KMS-11 (cell line): ENCODE measurements at regions not wholly inside any gene's neighbourhood (a gene's known extent, or its start where the extent isn't known, plus 50 kb on each side); places are given as distances from the start of the nearest gene placed in this dataset.

Experiments
- H2AFZ ChIP-seq: fragments of 200-600 bp; sonication (generic); 2 replicates; pipeline ENCODE4 v1.6.1; 2016; ENCODE audit warnings: antibody characterized with exemption, mixed run types, low read depth
- H3K27ac ChIP-seq: fragments of 200-600 bp; sonication (generic); 2 replicates; pipeline ENCODE4 v1.6.1; 2016; ENCODE audit warnings: mild to moderate bottlenecking, mixed run types
- H3K27me3 ChIP-seq: fragments of 200-600 bp; sonication (generic); 2 replicates; pipeline ENCODE4 v1.6.1; 2017; ENCODE audit warnings: mild to moderate bottlenecking, low read depth, mixed run types, moderate library complexity; ENCODE audit not compliant: insufficient read depth
- H3K36me3 ChIP-seq: fragments of 200-600 bp; sonication (generic); 2 replicates; pipeline ENCODE4 v1.6.1; 2017; ENCODE audit warnings: mild to moderate bottlenecking, mixed run types; ENCODE audit not compliant: insufficient read depth
- H3K4me1 ChIP-seq: fragments of 200-600 bp; sonication (generic); 2 replicates; pipeline ENCODE4 v1.6.1; 2016; ENCODE audit warnings: mild to moderate bottlenecking, low read depth, mixed run types; ENCODE audit not compliant: poor library complexity, severe bottlenecking
- H3K4me2 ChIP-seq: fragments of 200-600 bp; sonication (generic); 2 replicates; pipeline ENCODE4 v1.7.0; 2016; ENCODE audit warnings: mild to moderate bottlenecking, mixed run types
- H3K4me3 ChIP-seq: fragments of 200-600 bp; sonication (generic); IDR thresholded peaks from 2 replicates; pipeline ENCODE4 v1.6.1; 2017; ENCODE audit warnings: low read depth, low read length, mixed read lengths; ENCODE audit not compliant: insufficient read depth
- H3K79me2 ChIP-seq: fragments of 200-600 bp; sonication (generic); 2 replicates; pipeline ENCODE4 v1.6.1; 2016; ENCODE audit warnings: low read depth, mixed run types; ENCODE audit not compliant: insufficient read depth
- H3K9ac ChIP-seq: fragments of 200-600 bp; sonication (generic); 2 replicates; pipeline ENCODE4 v1.6.1; 2016; ENCODE audit warnings: mild to moderate bottlenecking, mixed run types
- H4K20me1 ChIP-seq: fragments of 200-600 bp; sonication (generic); 2 replicates; pipeline ENCODE4 v1.6.1; 2016; ENCODE audit warnings: mild to moderate bottlenecking, mixed run types; ENCODE audit not compliant: insufficient read depth
- TF ChIP-seq, protein P1 (sequence below): fragments of 200-600 bp; sonication (generic); conservative IDR thresholded peaks from 2 replicates; pipeline ENCODE4 v1.6.1; 2017; ENCODE audit warnings: low read depth, mild to moderate bottlenecking, antibody characterized with exemption, low read length, moderate library complexity, mixed read lengths

DNA sequence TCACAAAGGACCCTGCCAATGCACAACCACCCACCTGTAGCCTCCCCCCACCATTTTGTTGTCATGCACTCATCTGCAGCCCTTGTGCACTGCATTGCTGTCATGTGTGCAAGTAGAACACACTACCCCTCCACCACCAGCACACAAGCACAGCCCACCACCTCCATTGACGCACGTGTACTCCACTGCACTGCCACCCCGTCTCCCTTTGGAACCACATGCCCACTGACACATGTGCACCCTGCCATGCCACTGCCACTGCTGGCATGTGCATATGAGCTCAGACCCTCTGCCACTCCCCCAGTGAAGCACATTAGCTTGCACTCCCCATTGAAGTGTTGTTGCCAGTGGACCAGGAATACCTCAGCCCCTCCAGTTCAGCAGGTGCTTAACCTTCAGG lies 530.3 kb upstream of the ACO1 start:
- Histone ChIP-seq H3K27me3 (no peaks in the 10 kb centered on the region), H3K9ac (no peak overlapping the region), H4K20me1 (no peaks in the 10 kb centered on the region), H3K4me3 (no peak overlapping the region), H3K79me2 (no peaks in the 10 kb centered on the region), H3K4me2 (no peak overlapping the region), H3K36me3 (no peaks in the 10 kb centered on the region), H2AFZ (no peak overlapping the region), H3K27ac (no peak overlapping the region), H3K4me1 (peaks cover 22% of the 10 kb centered on the region)
- TF ChIP-seq, protein P1, sequence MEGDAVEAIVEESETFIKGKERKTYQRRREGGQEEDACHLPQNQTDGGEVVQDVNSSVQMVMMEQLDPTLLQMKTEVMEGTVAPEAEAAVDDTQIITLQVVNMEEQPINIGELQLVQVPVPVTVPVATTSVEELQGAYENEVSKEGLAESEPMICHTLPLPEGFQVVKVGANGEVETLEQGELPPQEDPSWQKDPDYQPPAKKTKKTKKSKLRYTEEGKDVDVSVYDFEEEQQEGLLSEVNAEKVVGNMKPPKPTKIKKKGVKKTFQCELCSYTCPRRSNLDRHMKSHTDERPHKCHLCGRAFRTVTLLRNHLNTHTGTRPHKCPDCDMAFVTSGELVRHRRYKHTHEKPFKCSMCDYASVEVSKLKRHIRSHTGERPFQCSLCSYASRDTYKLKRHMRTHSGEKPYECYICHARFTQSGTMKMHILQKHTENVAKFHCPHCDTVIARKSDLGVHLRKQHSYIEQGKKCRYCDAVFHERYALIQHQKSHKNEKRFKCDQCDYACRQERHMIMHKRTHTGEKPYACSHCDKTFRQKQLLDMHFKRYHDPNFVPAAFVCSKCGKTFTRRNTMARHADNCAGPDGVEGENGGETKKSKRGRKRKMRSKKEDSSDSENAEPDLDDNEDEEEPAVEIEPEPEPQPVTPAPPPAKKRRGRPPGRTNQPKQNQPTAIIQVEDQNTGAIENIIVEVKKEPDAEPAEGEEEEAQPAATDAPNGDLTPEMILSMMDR, result no peak

DNA sequence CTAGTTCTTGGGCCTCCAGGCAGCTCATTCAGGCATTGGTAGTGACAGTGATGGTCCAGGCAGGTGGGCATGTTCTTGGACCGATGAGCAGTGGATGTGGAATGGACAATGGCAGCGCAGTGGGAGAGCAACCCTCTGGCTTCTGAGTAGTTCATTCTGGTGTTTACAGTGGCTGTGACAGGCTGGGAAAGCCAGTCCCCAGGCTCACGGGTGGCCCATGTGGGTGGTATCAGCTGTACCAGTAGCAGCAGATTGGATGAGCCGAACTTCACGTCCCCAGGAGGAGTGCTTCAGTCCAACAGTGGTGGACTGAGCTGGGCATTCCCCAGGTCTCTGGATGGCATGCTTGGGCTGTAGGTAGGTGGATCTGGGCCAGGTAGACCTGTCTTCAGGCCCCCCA lies 515.6 kb upstream of the ACO1 start:
- H3K4me3 ChIP-seq, result no peak overlapping the region
- no peaks in the 10 kb centered on the region for H3K36me3 ChIP-seq
- no peaks in the 10 kb centered on the region for H4K20me1 ChIP-seq
- H3K9ac ChIP-seq, result no peak overlapping the region
- H3K4me1 ChIP-seq, result no peaks in the 10 kb centered on the region
- no peaks in the 10 kb centered on the region for H3K27me3 ChIP-seq
- no peak overlapping the region for H2AFZ ChIP-seq
- H3K4me2 ChIP-seq, result no peak overlapping the region
- H3K79me2 ChIP-seq, result no peaks in the 10 kb centered on the region
- no peak overlapping the region for H3K27ac ChIP-seq
- TF ChIP-seq, protein P1, result no peak

DNA sequence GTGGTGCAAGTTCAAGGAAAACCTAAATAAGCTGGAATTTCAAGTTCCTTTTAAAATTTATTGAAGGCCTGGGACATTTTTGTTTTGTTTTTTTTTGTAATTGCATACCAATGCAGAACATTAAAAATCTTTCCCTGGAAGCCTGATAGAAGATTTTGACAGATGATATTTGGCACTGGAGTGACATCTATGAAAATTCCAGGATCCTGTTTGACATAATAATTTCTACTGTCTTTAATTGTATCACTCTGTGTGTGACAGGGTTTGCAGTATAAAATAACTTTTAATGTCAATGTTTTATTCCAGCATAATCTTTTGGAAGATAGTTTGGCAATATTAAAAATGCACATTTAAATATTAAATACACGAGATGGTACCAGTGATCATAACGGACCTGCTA lies 514.2 kb upstream of the ACO1 start:
- Histone ChIP-seq H3K9ac (no peak overlapping the region), H3K4me1 (no peaks in the 10 kb centered on the region), H3K79me2 (no peaks in the 10 kb centered on the region), H2AFZ (no peak overlapping the region), H3K27me3 (no peaks in the 10 kb centered on the region), H3K27ac (no peak overlapping the region), H3K4me2 (no peak overlapping the region), H4K20me1 (no peaks in the 10 kb centered on the region), H3K4me3 (no peak overlapping the region), H3K36me3 (no peaks in the 10 kb centered on the region)
- TF ChIP-seq, protein P1, result no peak

DNA sequence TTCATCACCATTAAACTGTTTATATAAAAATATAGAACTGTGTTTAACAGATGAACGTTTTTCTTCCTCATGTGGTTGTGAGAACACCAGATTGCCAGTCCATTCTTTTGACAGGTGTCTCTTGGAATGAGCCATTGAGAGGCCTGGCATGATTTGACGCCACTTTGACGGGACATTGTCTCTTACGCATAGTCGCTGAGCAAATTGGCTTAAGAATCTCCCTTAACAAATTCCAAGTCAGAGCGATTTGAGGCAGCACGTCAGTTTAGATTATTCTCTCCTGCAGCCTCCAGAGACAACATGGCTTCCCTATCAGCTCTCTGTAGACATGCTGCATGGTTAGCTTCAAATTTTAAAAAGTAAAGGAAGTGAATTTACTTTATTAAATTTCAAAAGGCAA lies 510.7 kb upstream of the ACO1 start:
- H3K27ac ChIP-seq, result no peak overlapping the region

More for the DNA sequence above, 510.7 kb upstream of the ACO1 start:
- H2AFZ ChIP-seq, result no peak overlapping the region
- no peaks in the 10 kb centered on the region for H3K4me1 ChIP-seq
- no peaks in the 10 kb centered on the region for H3K36me3 ChIP-seq
- no peak overlapping the region for H3K9ac ChIP-seq
- no peaks in the 10 kb centered on the region for H4K20me1 ChIP-seq
- H3K4me3 ChIP-seq, result no peak overlapping the region
- H3K4me2 ChIP-seq, result no peak overlapping the region
- TF ChIP-seq, protein P1, result no peak
- H3K79me2 ChIP-seq, result no peaks in the 10 kb centered on the region
- H3K27me3 ChIP-seq, result no peaks in the 10 kb centered on the region
